Testis (tissue), 2 donors: ENCODE measurements at regions not wholly inside any gene's neighbourhood (a gene's known extent, or its start where the extent isn't known, plus 50 kb on each side); places are given as distances from the start of the nearest gene placed in this dataset.

Experiments
- CTCF ChIP-seq, 3 experiments: fragments of 450-650 bp in 2 of 3; fragments of 200-600 bp in 1 of 3; sonication (generic) in 1 of 3; IDR thresholded peaks; one replicate each; pipeline ENCODE4 v1.5.1; 2016 to 2019; ENCODE audit warnings: antibody characterized with exemption in 3 of 3, mild to moderate bottlenecking in 2 of 3, moderate library complexity in 1 of 3
- POLR2A ChIP-seq: fragments of 450-650 bp; IDR thresholded peaks from one replicate; pipeline ENCODE4 v1.6.1; 2017; ENCODE audit warnings: antibody characterized with exemption, mild to moderate bottlenecking, moderate library complexity

DNA sequence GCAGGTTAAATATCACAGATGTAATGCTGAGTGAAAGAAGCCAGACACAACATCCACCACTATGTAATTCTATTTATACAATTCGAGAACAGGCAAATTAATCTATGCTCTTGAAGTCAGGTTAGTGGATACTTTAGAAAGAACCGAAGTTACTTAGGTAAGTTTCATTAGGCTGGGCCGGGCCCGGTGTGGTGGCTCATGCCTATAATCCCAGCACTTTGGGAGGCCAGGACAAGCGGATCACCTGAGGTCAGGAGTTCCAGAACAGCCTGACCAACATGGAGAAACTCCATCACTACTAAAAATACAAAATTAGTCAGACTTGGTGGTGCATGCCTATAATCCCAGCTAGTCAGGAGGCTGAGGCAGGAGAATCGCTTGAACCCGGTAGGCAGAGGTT lies 1105.7 kb downstream of the NSUN3 start:
- TF ChIP-seq CTCF (IDR thresholded peaks at IDR 0.05) (no peak), POLR2A (no peak)
